ENCODE measurements at regions not wholly inside any gene's neighbourhood (a gene's known extent, or its start where the extent isn't known, plus 50 kb on each side); places are given as distances from the start of the nearest gene placed in this dataset.

DNA sequence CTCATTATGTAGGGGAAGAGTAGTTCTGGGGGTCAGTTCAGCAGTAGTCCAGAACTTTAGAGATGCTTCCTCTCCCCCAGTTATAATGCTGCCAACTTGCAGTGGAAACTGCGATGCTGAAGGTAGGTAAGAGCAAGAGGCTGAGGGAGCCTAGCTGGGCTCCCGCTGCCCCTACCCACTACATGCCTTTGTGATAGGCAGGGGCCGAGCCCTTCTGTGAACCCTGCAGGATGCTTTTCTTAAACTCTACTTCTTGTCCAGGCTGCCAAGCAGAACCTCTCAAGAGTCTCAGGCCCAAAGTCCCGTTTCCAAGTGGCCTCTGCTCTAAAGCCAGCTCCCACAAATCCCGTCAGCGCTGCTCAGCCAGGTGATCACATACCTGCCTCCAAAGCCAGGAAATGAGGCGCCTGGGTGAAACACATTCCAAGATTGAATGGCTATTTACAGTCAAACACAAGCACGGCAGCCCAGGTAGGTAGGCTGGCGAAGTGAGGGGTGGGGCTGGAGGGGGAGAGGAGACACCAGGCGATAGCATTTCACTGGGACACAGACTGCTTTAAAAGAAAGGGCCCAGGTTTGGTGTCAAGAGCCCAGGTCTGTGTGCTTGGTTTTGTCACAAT is 150.7 kb downstream of the CD24 start:
- Histone ChIP-seq H3K27ac (no peak overlapping the region), H3K36me3 (no peaks in the 10 kb centered on the region), H3K4me3 (no peak overlapping the region), H3K4me1 (no peaks in the 10 kb centered on the region), H3K27me3 (no peaks in the 10 kb centered on the region), H3K9me3 (no peaks in the 10 kb centered on the region)
- 66% methylated on average over 10 of the region's 10 CpGs for WGBS
- no peak for DNase-seq (ENCODE audit: low spot score in 2 of 2)
- no peak for TF ChIP-seq POLR2A (IDR thresholded peaks at IDR 0.05)

DNA sequence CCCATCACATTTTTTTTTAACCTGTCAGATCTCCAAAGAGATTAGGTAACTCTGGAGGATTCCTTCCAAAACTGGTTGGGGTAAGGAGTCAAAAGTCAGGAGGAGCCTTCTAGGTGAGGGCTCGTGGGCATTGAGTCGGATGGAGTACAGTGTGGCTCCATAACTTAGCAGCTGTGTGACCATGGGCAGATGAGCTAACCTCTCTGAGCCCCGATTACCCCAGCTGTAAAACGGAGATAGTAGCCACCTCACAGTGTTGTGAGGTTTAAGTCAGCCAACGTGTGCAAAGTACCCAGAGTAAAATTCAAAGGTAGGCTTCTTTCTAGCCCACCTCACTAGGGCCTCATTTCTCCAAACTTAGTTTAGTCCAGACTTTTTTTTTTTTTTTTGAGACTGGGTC is 151.5 kb downstream of the CD24 start:
- 87% methylated on average over 5 of the region's 5 CpGs for WGBS
- H3K27me3 ChIP-seq = no peaks in the 10 kb centered on the region
- H3K4me3 ChIP-seq = no peak overlapping the region
- H3K36me3 ChIP-seq = no peaks in the 10 kb centered on the region
- TF ChIP-seq, protein P1, sequence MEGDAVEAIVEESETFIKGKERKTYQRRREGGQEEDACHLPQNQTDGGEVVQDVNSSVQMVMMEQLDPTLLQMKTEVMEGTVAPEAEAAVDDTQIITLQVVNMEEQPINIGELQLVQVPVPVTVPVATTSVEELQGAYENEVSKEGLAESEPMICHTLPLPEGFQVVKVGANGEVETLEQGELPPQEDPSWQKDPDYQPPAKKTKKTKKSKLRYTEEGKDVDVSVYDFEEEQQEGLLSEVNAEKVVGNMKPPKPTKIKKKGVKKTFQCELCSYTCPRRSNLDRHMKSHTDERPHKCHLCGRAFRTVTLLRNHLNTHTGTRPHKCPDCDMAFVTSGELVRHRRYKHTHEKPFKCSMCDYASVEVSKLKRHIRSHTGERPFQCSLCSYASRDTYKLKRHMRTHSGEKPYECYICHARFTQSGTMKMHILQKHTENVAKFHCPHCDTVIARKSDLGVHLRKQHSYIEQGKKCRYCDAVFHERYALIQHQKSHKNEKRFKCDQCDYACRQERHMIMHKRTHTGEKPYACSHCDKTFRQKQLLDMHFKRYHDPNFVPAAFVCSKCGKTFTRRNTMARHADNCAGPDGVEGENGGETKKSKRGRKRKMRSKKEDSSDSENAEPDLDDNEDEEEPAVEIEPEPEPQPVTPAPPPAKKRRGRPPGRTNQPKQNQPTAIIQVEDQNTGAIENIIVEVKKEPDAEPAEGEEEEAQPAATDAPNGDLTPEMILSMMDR (IDR thresholded peaks at IDR 0.05) = no peak
- TF ChIP-seq EP300 (IDR thresholded peaks at IDR 0.05) (no peak), POLR2A (IDR thresholded peaks at IDR 0.05) (no peak)
- no peaks in the 10 kb centered on the region for H3K4me1 ChIP-seq
- no peak for DNase-seq (ENCODE audit: low spot score in 2 of 2)
- no peak overlapping the region for H3K27ac ChIP-seq
- no peaks in the 10 kb centered on the region for H3K9me3 ChIP-seq

DNA sequence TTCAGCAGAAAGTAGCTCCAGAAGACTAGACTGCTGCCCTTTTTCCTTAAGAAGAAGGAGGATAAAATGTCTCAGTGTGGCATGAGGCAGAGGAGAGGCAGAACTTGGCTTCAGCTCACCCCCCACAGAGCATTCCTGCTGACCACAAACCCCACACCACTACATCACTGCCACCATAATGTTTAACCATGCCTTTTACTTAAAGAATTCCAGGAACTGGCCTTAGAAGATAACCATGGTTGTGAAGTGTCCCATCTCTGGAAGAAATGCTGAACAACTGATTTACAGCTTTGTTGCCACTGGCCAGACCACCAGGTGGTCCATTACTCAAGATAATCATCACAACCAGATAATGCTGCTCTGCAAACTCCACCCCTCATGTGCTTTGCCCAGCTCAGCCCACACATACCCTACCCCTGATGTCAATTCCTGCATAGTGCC is 154.1 kb downstream of the CD24 start:
- DNase-seq (ENCODE audit: low spot score in 2 of 2) = no peak
- H3K4me1 ChIP-seq = no peaks in the 10 kb centered on the region
- H3K9me3 ChIP-seq = no peaks in the 10 kb centered on the region
- H3K4me3 ChIP-seq = no peak overlapping the region
- H3K27ac ChIP-seq = no peak overlapping the region
- H3K27me3 ChIP-seq = no peaks in the 10 kb centered on the region
- TF ChIP-seq EP300 (IDR thresholded peaks at IDR 0.05) (no peak), POLR2AphosphoS5 (IDR thresholded peaks at IDR 0.05) (no peak), POLR2A (IDR thresholded peaks at IDR 0.05) (no peak)
- TF ChIP-seq, protein P1 (IDR thresholded peaks at IDR 0.05) = no peak
- no peaks in the 10 kb centered on the region for H3K36me3 ChIP-seq

- no peak for DNase-seq (ENCODE audit: low spot score in 2 of 2)
- Histone ChIP-seq H3K27me3 (no peaks in the 10 kb centered on the region), H3K27ac (no peak overlapping the region), H3K36me3 (no peaks in the 10 kb centered on the region), H3K4me1 (no peaks in the 10 kb centered on the region), H3K9me3 (peaks cover 17% of the 10 kb centered on the region), H3K4me3 (no peak overlapping the region)
- WGBS = 89% methylated on average over 3 of the region's 3 CpGs
- TF ChIP-seq POLR2AphosphoS5 (IDR thresholded peaks at IDR 0.05) = no peak
- no peak for TF ChIP-seq POLR2A (IDR thresholded peaks at IDR 0.05)
- TF ChIP-seq, protein P1 (IDR thresholded peaks at IDR 0.05) = no peak
- TF ChIP-seq EP300 (IDR thresholded peaks at IDR 0.05) = no peak
These were observed 163.3 kb downstream of the CD24 start for GRCh38 chr6:106811088-106811686.

DNA sequence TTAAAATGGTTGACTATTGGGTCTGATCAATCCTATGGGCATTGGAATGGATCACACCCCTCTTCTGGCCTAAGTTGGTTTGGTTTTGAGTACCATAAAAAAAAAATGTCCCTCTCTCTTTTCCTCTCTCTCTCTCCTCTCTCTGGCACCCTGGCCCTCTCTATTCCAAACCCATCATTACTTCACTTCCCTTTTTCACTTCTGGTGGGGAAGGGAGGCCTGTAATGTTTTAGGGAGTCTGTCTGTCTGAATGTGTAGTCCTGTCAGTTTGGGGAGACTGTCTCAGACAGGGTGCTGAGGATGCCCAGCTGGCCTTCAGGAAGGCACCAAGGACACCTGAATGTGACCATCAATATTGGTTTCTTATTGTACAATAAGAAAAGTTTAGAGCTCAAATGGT is 165.8 kb downstream of the CD24 start:
- Histone ChIP-seq H3K27me3 (no peaks in the 10 kb centered on the region), H3K36me3 (no peaks in the 10 kb centered on the region), H3K27ac (no peak overlapping the region), H3K4me3 (no peak overlapping the region), H3K9me3 (peaks cover 17% of the 10 kb centered on the region), H3K4me1 (no peaks in the 10 kb centered on the region)
- DNase-seq (ENCODE audit: low spot score in 2 of 2) = no peak
- TF ChIP-seq POLR2A (IDR thresholded peaks at IDR 0.05) = no peak
- no peak for TF ChIP-seq EP300 (IDR thresholded peaks at IDR 0.05)
- TF ChIP-seq, protein P1 (IDR thresholded peaks at IDR 0.05) = no peak
- no peak for TF ChIP-seq POLR2AphosphoS5 (IDR thresholded peaks at IDR 0.05)
